GM23338 (cell line): ENCODE measurements at regions not wholly inside any gene's neighbourhood (a gene's known extent, or its start where the extent isn't known, plus 50 kb on each side); places are given as distances from the start of the nearest gene placed in this dataset.

Experiments used
- EZH2phosphoT487 ChIP-seq: fragments of 200-600 bp; sonication (generic); IDR thresholded peaks from one replicate; pipeline ENCODE4 v1.8.1; 2018; ENCODE audit warnings: antibody characterized with exemption; ENCODE audit not compliant: unreplicated experiment
- TF ChIP-seq, protein P1 (sequence below), 2 experiments: fragments of 200-600 bp in 1 of 2; sonication (generic) in 1 of 2; conservative IDR thresholded peaks; 2 replicates each; pipeline versions ENCODE4 v1.5.1 to v1.6.1; 2016 to 2017; ENCODE audit warnings: antibody characterized with exemption in 2 of 2, low read depth in 2 of 2, mild to moderate bottlenecking in 2 of 2, moderate library complexity in 1 of 2

DNA sequence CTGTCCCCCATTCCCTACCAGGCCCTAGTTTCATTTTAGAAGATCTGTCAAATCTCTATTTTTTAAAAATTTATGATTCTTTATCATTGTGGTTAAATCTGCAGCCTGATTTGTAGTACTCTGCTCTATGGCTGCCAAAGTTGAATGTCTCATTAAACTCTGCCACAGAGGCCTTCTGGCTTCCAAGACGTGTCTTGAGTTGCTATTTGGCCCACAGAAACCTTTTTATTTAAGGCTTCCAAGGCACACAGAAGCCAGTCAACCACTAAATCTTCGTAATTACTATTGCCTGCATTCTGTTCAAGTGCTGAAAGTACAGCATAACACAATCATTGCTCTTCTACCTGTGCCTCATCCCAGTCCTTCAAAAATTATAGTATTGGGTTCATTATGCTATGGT, 971.0 kb downstream of the NCAM2 start:
- TF ChIP-seq, protein P1, sequence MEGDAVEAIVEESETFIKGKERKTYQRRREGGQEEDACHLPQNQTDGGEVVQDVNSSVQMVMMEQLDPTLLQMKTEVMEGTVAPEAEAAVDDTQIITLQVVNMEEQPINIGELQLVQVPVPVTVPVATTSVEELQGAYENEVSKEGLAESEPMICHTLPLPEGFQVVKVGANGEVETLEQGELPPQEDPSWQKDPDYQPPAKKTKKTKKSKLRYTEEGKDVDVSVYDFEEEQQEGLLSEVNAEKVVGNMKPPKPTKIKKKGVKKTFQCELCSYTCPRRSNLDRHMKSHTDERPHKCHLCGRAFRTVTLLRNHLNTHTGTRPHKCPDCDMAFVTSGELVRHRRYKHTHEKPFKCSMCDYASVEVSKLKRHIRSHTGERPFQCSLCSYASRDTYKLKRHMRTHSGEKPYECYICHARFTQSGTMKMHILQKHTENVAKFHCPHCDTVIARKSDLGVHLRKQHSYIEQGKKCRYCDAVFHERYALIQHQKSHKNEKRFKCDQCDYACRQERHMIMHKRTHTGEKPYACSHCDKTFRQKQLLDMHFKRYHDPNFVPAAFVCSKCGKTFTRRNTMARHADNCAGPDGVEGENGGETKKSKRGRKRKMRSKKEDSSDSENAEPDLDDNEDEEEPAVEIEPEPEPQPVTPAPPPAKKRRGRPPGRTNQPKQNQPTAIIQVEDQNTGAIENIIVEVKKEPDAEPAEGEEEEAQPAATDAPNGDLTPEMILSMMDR (conservative IDR thresholded peaks at IDR 0.05; ENCODE audit: low read depth in 2 of 2) = no peak
- no peak for TF ChIP-seq EZH2phosphoT487
